Immature natural killer cell (primary cell): ENCODE measurements at regions not wholly inside any gene's neighbourhood (a gene's known extent, or its start where the extent isn't known, plus 50 kb on each side); places are given as distances from the start of the nearest gene placed in this dataset.
A peak's percentile ranks its signal among the peaks of the same experiment; 100 is the strongest.

Source experiments
- DNase-seq, 3 donors: peaks; one replicate each; pipeline ENCODE4 v3.0.0; 2022; ENCODE audit warnings: mixed read lengths in 1 of 3
- H3K27ac Mint-ChIP-seq, 6 donors: one replicate each; pipeline ENCODE4 v1.8.0; 2020; ENCODE audit warnings: mixed read lengths in 6 of 6, mild to moderate bottlenecking in 5 of 6, inconsistent platforms in 4 of 6, moderate library complexity in 3 of 6
- H3K27me3 Mint-ChIP-seq, 3 donors: one replicate each; pipeline ENCODE4 v1.8.0; 2020 to 2021; ENCODE audit warnings: low read depth in 3 of 3, mild to moderate bottlenecking in 3 of 3, mixed read lengths in 3 of 3, moderate library complexity in 3 of 3, inconsistent platforms in 1 of 3
- H3K36me3 Mint-ChIP-seq, 3 donors: one replicate each; pipeline ENCODE4 v1.8.0; 2020; ENCODE audit warnings: mixed read lengths in 3 of 3, inconsistent platforms in 2 of 3, mild to moderate bottlenecking in 2 of 3
- H3K4me1 Mint-ChIP-seq, 2 donors: one replicate each; pipeline ENCODE4 v1.8.0; 2020; ENCODE audit warnings: inconsistent platforms in 2 of 2, mild to moderate bottlenecking in 2 of 2, mixed read lengths in 2 of 2, moderate library complexity in 1 of 2
- H3K4me3 Mint-ChIP-seq, 5 donors: one replicate each; pipeline ENCODE4 v1.8.0; 2020; ENCODE audit warnings: mild to moderate bottlenecking in 5 of 5, mixed read lengths in 5 of 5, inconsistent platforms in 3 of 5, moderate library complexity in 3 of 5
- H3K9me3 Mint-ChIP-seq, 6 donors: one replicate each; pipeline ENCODE4 v1.8.0; 2020; ENCODE audit warnings: mild to moderate bottlenecking in 6 of 6, mixed read lengths in 6 of 6, inconsistent platforms in 4 of 6, moderate library complexity in 3 of 6

- Mint-ChIP-seq H3K4me3 (peak overlapping the region; percentile 95 to 99 (median 96)), H3K27ac (peak overlapping the region; percentile 88 to 98 (median 97)), H3K36me3 (peaks cover 0 to 3% (median 0%) of the 10 kb centered on the region in 3 donors), H3K27me3 (peaks cover 4 to 17% (median 13%) of the 10 kb centered on the region in 3 donors), H3K9me3 (no peaks in the 10 kb centered on the region), H3K4me1 (peaks cover 26 to 35% of the 10 kb centered on the region in 2 donors)
- peak; percentile 86 to 88 (median 87) for DNase-seq
Observed at GRCh38 chr5:81851481-81852178, 100.7 kb upstream of the SSBP2 start.

DNA sequence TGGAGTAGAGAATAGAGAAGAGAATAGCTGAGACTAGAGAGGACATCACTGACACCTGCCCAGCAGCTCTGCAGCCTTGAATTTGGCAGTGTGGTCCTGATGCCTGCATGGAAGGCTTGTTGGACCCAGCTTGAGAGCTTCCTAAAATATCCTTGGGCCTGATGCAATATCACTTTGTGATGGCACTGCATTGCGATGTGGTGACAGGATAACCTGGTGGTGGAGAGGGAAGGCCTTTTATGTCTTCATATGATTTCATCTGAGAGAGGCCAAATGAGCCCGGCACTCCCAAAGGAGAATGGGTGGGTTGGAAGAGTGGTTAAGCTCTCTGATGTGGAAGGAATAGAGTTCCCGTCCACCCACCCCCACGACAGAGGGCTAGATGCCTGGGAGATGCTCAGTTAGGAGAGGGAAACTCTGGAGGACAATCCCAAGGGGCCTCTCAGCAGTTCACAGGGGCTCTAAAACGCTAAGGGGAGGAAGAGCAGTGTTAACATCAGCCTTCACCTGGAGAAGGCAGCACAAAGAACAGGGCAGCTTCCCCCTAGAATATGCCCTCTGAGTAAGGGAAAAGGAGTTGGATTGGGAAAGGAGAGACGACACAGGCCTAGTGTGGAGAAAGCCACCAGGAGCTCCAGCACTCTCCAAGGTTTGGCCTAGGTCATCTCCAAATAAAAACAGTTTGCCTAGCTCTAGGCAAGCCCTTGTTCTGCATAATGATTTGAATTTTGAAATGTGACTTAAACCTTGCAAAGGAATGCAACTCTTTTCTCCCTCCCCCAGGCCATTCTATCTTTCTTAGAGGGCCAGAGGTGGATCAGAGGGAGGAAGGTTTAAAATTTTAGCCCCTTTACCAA, 99.8 kb upstream of the SSBP2 start:
- Mint-ChIP-seq H3K9me3 (no peaks in the 10 kb centered on the region), H3K4me3 (peak overlapping the region; percentile 95 to 99 (median 96)), H3K36me3 (peaks cover 0 to 3% (median 0%) of the 10 kb centered on the region in 3 donors), H3K27ac (peak overlapping the region; percentile 88 to 98 (median 97)), H3K27me3 (peaks cover 4 to 17% (median 13%) of the 10 kb centered on the region in 3 donors), H3K4me1 (peaks cover 26 to 35% of the 10 kb centered on the region in 2 donors)
- DNase-seq: peak in 1 of 3 donors; percentile 2

- Mint-ChIP-seq H3K4me3 (peak overlapping the region; percentile 95 to 99 (median 96)), H3K4me1 (peaks cover 26 to 35% of the 10 kb centered on the region in 2 donors), H3K9me3 (no peaks in the 10 kb centered on the region), H3K27me3 (peaks cover 4 to 17% (median 13%) of the 10 kb centered on the region in 3 donors), H3K27ac (peak overlapping the region in 2 of 6 donors; percentile 18 to 47), H3K36me3 (peaks cover 0 to 3% (median 0%) of the 10 kb centered on the region in 3 donors)
- DNase-seq: no peak
Observed at GRCh38 chr5:81849770-81850367, 99.0 kb upstream of the SSBP2 start.

DNA sequence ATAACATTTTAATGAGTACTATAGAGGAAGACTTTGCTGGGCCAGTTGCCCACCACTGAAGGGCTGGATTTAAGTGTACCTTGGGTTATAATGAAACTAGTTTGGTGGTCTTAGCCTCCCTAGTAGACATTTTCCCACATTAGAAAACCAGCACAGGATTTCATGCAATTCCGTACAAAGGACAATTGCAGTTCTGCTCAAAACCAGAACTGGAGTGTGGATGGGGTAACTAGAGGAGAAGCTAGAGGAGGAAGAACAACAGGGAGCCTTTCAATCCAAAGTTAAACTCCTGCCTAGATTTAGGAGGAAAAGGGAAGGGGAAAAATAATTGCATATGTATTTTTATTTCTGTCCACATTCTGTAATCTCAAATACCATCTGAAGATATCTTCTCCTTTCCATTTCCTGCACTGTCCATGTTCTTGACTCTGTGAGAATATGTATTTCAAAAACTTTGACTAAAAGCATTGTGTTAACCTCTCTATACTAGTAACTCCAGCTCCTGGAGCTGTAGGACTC, 97.5 kb upstream of the SSBP2 start:
- Mint-ChIP-seq H3K27me3 (peaks cover 4 to 17% (median 13%) of the 10 kb centered on the region in 3 donors), H3K4me1 (peaks cover 26 to 35% of the 10 kb centered on the region in 2 donors), H3K27ac (no peak overlapping the region), H3K36me3 (peaks cover 0 to 3% (median 0%) of the 10 kb centered on the region in 3 donors), H3K9me3 (no peaks in the 10 kb centered on the region), H3K4me3 (no peak overlapping the region)
- no peak for DNase-seq

DNA sequence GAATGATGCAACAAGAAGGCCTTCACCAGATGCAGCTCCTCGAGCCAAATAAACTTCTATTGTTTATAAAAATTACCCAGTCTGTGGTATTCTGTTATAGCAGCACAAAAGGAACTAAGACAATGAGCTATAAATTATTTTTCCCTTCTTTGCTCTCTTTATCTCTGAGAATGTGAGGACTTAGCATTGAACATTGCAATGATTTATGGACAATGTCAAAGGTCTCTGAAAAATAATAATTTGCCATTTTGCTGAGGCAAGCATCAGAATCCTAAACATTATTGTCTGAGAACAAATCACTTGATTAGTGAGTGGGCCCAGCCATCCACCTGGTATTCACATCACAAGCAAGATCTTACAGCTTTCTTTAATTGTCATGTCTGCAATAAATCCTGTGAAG, 95.4 kb upstream of the SSBP2 start:
- H3K27ac Mint-ChIP-seq: no peak overlapping the region
- H3K9me3 Mint-ChIP-seq: no peaks in the 10 kb centered on the region
- no peak for DNase-seq
- peaks cover 1 to 12% (median 2%) of the 10 kb centered on the region in 3 donors for H3K27me3 Mint-ChIP-seq
- peaks cover 13 to 15% of the 10 kb centered on the region in 2 donors for H3K4me1 Mint-ChIP-seq
- H3K36me3 Mint-ChIP-seq: no peaks in the 10 kb centered on the region
- H3K4me3 Mint-ChIP-seq: no peak overlapping the region

- Mint-ChIP-seq H3K27ac (no peak overlapping the region), H3K27me3 (peaks cover 0 to 3% (median 0%) of the 10 kb centered on the region in 3 donors), H3K4me1 (no peaks in the 10 kb centered on the region), H3K4me3 (no peak overlapping the region), H3K9me3 (no peaks in the 10 kb centered on the region), H3K36me3 (no peaks in the 10 kb centered on the region)
- DNase-seq: no peak
Observed at GRCh38 chr5:81843845-81844244, 92.9 kb upstream of the SSBP2 start.

GRCh38 chr5:81842795-81843398, 92.0 kb upstream of the SSBP2 start:
- Mint-ChIP-seq H3K27ac (no peak overlapping the region), H3K36me3 (no peaks in the 10 kb centered on the region), H3K4me3 (no peak overlapping the region), H3K4me1 (no peaks in the 10 kb centered on the region), H3K27me3 (peaks cover 0 to 3% (median 0%) of the 10 kb centered on the region in 3 donors), H3K9me3 (no peaks in the 10 kb centered on the region)
- DNase-seq: no peak

DNA sequence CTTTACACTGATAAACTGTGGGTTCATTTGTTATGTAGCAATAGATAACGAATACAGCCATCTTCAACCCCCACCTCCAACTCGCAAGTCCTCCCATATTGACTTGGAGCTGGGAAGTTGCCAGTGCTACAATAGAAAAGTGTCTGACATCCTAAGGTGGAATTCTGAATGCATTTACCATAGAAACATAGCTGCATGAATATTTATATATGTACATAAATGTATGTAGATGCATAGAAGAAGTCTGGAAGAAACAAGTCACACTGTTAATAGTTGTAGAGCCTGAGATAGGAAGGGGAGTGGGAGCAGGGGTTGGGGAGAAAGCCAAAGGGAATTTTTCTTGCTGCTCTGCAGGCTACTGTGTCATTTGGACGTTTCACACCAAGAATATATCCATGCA, 88.1 kb upstream of the SSBP2 start:
- H3K4me3 Mint-ChIP-seq: no peak overlapping the region
- peaks cover 0 to under 1% (median 0%) of the 10 kb centered on the region in 3 donors for H3K36me3 Mint-ChIP-seq
- no peaks in the 10 kb centered on the region for H3K4me1 Mint-ChIP-seq
- H3K27ac Mint-ChIP-seq: no peak overlapping the region
- H3K27me3 Mint-ChIP-seq: peaks cover 0 to 8% (median 0%) of the 10 kb centered on the region in 3 donors
- no peak for DNase-seq
- no peaks in the 10 kb centered on the region for H3K9me3 Mint-ChIP-seq

DNA sequence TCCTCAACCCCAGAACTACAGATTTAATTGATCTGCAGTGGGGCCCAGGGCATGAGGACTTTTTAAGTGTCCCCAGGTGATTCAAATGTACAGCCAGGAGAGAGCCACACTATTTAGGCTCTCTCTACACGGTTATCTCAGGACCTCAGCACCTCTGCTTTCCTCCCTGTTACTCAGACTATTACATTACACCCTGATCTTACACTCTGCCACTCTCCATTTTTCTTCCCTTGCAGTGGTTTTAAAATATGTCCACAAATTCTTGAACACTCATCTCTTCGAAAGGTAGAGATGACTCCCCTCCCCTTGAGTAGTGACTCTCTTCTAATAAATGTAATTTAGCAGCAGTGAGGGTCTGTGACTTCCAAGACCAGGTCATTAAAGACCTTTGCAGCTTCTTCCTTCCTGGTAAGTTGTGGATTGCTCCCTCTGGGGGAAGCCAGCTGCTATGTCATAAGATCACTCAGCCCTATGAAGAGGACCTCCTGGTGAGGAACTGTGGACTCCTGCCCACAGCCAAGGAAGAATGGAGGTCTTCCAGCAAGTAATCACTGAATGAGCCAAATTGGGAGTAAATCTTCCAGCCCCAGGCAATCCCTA, 87.5 kb upstream of the SSBP2 start:
- Mint-ChIP-seq H3K36me3 (peaks cover 0 to 3% (median 0%) of the 10 kb centered on the region in 3 donors), H3K27me3 (peaks cover 0 to 10% (median 0%) of the 10 kb centered on the region in 3 donors), H3K27ac (peak overlapping the region in 1 of 6 donors; percentile 8), H3K4me1 (no peaks in the 10 kb centered on the region), H3K9me3 (peaks cover 0 to 2% (median 0%) of the 10 kb centered on the region in 6 donors), H3K4me3 (no peak overlapping the region)
- peak; percentile 18 to 40 (median 24) for DNase-seq

- Mint-ChIP-seq H3K27ac (no peak overlapping the region), H3K4me1 (no peaks in the 10 kb centered on the region), H3K9me3 (peaks cover 0 to 2% (median 0%) of the 10 kb centered on the region in 6 donors), H3K36me3 (peaks cover 0 to 3% (median 0%) of the 10 kb centered on the region in 3 donors), H3K4me3 (no peak overlapping the region), H3K27me3 (peaks cover 0 to 10% (median 0%) of the 10 kb centered on the region in 3 donors)
- DNase-seq: no peak
Observed at GRCh38 chr5:81837667-81838306, 86.9 kb upstream of the SSBP2 start.

DNA sequence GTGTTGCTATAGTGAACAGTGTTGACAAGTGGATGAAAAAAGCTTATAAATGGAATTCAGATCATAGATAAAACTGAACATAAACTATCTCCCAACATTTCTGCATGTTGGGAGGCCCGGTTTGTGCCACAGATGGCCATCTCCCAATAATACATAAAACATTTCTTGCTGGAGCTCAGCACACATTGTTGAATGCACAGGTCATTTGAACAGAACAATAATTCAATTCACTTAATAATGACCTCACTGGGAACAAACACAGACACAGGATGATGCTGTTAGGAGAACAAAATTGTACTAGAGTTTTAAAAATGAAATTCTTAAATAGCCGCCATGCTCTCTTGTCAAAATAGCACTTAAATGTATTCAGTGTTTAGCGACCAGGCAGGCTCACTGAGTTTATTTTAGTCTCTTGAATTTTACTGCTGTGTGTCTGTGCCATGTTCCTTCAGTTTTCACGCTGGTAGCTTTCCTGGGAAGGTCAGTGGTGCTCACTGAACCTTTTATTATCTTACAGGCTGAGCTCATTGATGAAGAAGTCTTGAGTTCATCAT, 85.0 kb upstream of the SSBP2 start:
- peaks cover 0 to 3% (median 0%) of the 10 kb centered on the region in 3 donors for H3K36me3 Mint-ChIP-seq
- H3K4me1 Mint-ChIP-seq: no peaks in the 10 kb centered on the region
- no peak for DNase-seq
- H3K9me3 Mint-ChIP-seq: peaks cover 0 to 2% (median 0%) of the 10 kb centered on the region in 6 donors
- H3K4me3 Mint-ChIP-seq: no peak overlapping the region
- no peak overlapping the region for H3K27ac Mint-ChIP-seq
- peaks cover 0 to 12% (median 0%) of the 10 kb centered on the region in 3 donors for H3K27me3 Mint-ChIP-seq

DNA sequence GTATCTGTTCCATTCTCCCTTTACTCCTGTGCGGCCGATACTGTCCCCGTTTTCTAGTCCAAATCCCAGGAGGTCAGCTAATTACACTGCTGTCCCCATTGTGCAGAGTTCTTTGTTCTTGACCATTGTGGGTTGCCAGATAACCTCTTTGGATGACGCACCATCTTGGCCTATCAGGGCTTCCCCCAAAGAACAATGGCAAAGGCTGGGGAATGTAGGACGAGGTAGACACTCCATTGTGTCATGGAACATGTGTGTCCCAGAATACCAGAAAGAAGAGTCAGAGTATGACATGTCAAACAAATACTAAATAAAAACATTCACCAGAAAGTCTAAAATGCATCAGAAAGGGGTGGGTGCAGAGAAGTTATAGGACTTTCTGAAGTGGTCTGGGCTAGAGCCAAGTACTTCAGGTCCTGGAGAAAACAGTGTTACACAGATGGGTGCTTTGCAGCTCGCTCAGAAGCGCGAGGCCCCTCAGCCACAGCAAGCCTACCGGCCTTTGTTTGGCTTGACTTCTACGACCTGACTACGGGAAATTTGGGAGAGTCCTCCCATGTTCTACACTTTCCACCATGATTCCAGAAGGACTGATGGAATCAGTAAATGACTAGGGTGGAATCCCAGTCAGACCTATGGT, 83.2 kb upstream of the SSBP2 start:
- H3K4me3 Mint-ChIP-seq: no peak overlapping the region
- H3K4me1 Mint-ChIP-seq: no peaks in the 10 kb centered on the region
- H3K27ac Mint-ChIP-seq: no peak overlapping the region
- peaks cover 0 to 15% (median 3%) of the 10 kb centered on the region in 3 donors for H3K27me3 Mint-ChIP-seq
- peaks cover 0 to 2% (median 0%) of the 10 kb centered on the region in 6 donors for H3K9me3 Mint-ChIP-seq
- peaks cover 0 to 3% (median 0%) of the 10 kb centered on the region in 3 donors for H3K36me3 Mint-ChIP-seq
- DNase-seq: no peak
